Uterus (tissue), 3 donors: ENCODE measurements at regions not wholly inside any gene's neighbourhood (a gene's known extent, or its start where the extent isn't known, plus 50 kb on each side); places are given as distances from the start of the nearest gene placed in this dataset.

ENCODE experiments used
- DNase-seq, 2 donors: peaks; one replicate each; pipeline ENCODE4 v3.0.0-alpha.2; 2019 to 2020
- H3K27ac ChIP-seq, 2 donors: fragments of 200-600 bp; sonication (generic); 1 replicate in 1 of 2; 2 replicates in 1 of 2; pipeline ENCODE4 v1.5.1; 2016 to 2018
- H3K27me3 ChIP-seq, 2 donors: fragments of 200-600 bp; sonication (generic); one replicate each; pipeline ENCODE4 v1.5.1; 2018 to 2019; ENCODE audit warnings: control low read depth in 1 of 2
- H3K36me3 ChIP-seq, 2 donors: fragments of 200-600 bp; sonication (generic); one replicate each; pipeline ENCODE4 v1.5.1; 2019; ENCODE audit warnings: control low read depth in 1 of 2
- H3K4me1 ChIP-seq, 2 donors: fragments of 200-600 bp; sonication (generic); one replicate each; pipeline ENCODE4 v1.5.1; 2018 to 2019; ENCODE audit warnings: control low read depth in 1 of 2
- H3K4me3 ChIP-seq, 2 donors: fragments of 200-600 bp; sonication (generic); 1 replicate in 1 of 2; 2 replicates in 1 of 2; pipeline ENCODE4 v1.5.1; 2018 to 2019; ENCODE audit warnings: mild to moderate bottlenecking in 1 of 2
- H3K9me3 ChIP-seq, 2 donors: fragments of 200-600 bp; sonication (generic); one replicate each; pipeline ENCODE4 v1.5.1; 2019; ENCODE audit warnings: control low read depth in 1 of 2
- CTCF ChIP-seq, 4 experiments: fragments of 200-600 bp in 2 of 4; fragments of 450-650 bp in 2 of 4; sonication (generic) in 2 of 4; IDR thresholded peaks; one replicate each; pipeline ENCODE4 v1.5.1; 2016 to 2019; ENCODE audit warnings: antibody characterized with exemption in 4 of 4, mild to moderate bottlenecking in 2 of 4, moderate library complexity in 1 of 4
- POLR2A ChIP-seq, 2 donors: fragments of 450-650 bp; IDR thresholded peaks; one replicate each; pipeline ENCODE4 v1.6.1; 2016; ENCODE audit warnings: antibody characterized with exemption in 2 of 2, mild to moderate bottlenecking in 1 of 2, moderate library complexity in 1 of 2
- intact Hi-C: fragments of 100-400 bp; cut with DNase I; formaldehyde crosslinking; loops from one replicate; pipeline ENCODE4 v1.15.1; 2023; ENCODE audit warnings: low total_unique reads
- donor health status: DM: yes; HTN: yes; CAD: no.

- intact Hi-C loops = no loop called here
- no peak for DNase-seq
- TF ChIP-seq CTCF (IDR thresholded peaks at IDR 0.05) = no peak
- TF ChIP-seq POLR2A (IDR thresholded peaks at IDR 0.05) = no peak
- H3K27ac ChIP-seq = no peak overlapping the region
- H3K4me3 ChIP-seq = no peak overlapping the region
- H3K27me3 ChIP-seq = no peaks in the 10 kb centered on the region
- no peaks in the 10 kb centered on the region for H3K9me3 ChIP-seq
- no peaks in the 10 kb centered on the region for H3K4me1 ChIP-seq
- H3K36me3 ChIP-seq = no peaks in the 10 kb centered on the region
Measured at GRCh38 chr7:52843436-52843835, 192.0 kb upstream of the POM121L12 start.

GRCh38 chr7:52842202-52842900 lies 193.1 kb upstream of the POM121L12 start:
- H3K27me3 ChIP-seq = no peaks in the 10 kb centered on the region
- H3K9me3 ChIP-seq = no peaks in the 10 kb centered on the region
- H3K4me3 ChIP-seq = no peak overlapping the region
- TF ChIP-seq CTCF (IDR thresholded peaks at IDR 0.05) (no peak), POLR2A (IDR thresholded peaks at IDR 0.05) (no peak)
- no peaks in the 10 kb centered on the region for H3K4me1 ChIP-seq
- DNase-seq = no peak
- intact Hi-C loops = no loop called here
- H3K36me3 ChIP-seq = no peaks in the 10 kb centered on the region
- H3K27ac ChIP-seq = no peak overlapping the region

- no peaks in the 10 kb centered on the region for H3K4me1 ChIP-seq
- DNase-seq = no peak
- H3K27me3 ChIP-seq = no peaks in the 10 kb centered on the region
- no peaks in the 10 kb centered on the region for H3K9me3 ChIP-seq
- intact Hi-C loops = no loop called here
- no peak overlapping the region for H3K4me3 ChIP-seq
- no peak overlapping the region for H3K27ac ChIP-seq
- TF ChIP-seq CTCF (IDR thresholded peaks at IDR 0.05) (no peak), POLR2A (IDR thresholded peaks at IDR 0.05) (no peak)
- H3K36me3 ChIP-seq = no peaks in the 10 kb centered on the region
Measured at GRCh38 chr7:52838981-52839411, 196.4 kb upstream of the POM121L12 start.

- intact Hi-C loops = no loop called here
- H3K36me3 ChIP-seq = no peaks in the 10 kb centered on the region
- H3K27ac ChIP-seq = no peak overlapping the region
- no peaks in the 10 kb centered on the region for H3K27me3 ChIP-seq
- no peak for TF ChIP-seq CTCF (IDR thresholded peaks at IDR 0.05)
- no peak for TF ChIP-seq POLR2A (IDR thresholded peaks at IDR 0.05)
- no peak overlapping the region for H3K4me3 ChIP-seq
- H3K9me3 ChIP-seq = no peaks in the 10 kb centered on the region
- no peak for DNase-seq
- no peaks in the 10 kb centered on the region for H3K4me1 ChIP-seq
Measured at GRCh38 chr7:52831321-52831720, 204.1 kb upstream of the POM121L12 start.

GRCh38 chr7:52830801-52831200 lies 204.6 kb upstream of the POM121L12 start:
- H3K27ac ChIP-seq = no peak overlapping the region
- H3K4me3 ChIP-seq = no peak overlapping the region
- intact Hi-C loops = no loop called here
- H3K27me3 ChIP-seq = no peaks in the 10 kb centered on the region
- H3K9me3 ChIP-seq = no peaks in the 10 kb centered on the region
- no peaks in the 10 kb centered on the region for H3K4me1 ChIP-seq
- no peaks in the 10 kb centered on the region for H3K36me3 ChIP-seq
- DNase-seq = no peak
- no peak for TF ChIP-seq POLR2A (IDR thresholded peaks at IDR 0.05)
- TF ChIP-seq CTCF (IDR thresholded peaks at IDR 0.05) = no peak
